ENCODE measurements at regions not wholly inside any gene's neighbourhood (a gene's known extent, or its start where the extent isn't known, plus 50 kb on each side); places are given as distances from the start of the nearest gene placed in this dataset.

GRCh38 chr2:150101947-150102346, 385.5 kb downstream of the RND3 start:
- peaks cover 0 to 7% of the 10 kb centered on the region in 2 experiments; a peak in 2 of 5 replicates for H3K9me3 Mint-ChIP-seq

More at GRCh38 chr2:150101947-150102346, 385.5 kb downstream of the RND3 start:
- Histone ChIP-seq H2AK5ac (ENCODE audit: insufficient read length, low read length) (no peak overlapping the region), H2BK20ac (ENCODE audit: low read depth, low read length, poor library complexity, severe bottlenecking) (no peak overlapping the region), H3K4ac (ENCODE audit: low read depth, low read length) (no peak overlapping the region), H4K91ac (ENCODE audit: insufficient read length, low read depth, low read length) (no peak overlapping the region), H3K79me1 (ENCODE audit: insufficient read depth, low read depth, low read length, poor library complexity, severe bottlenecking) (no peaks in the 10 kb centered on the region), H3K27me3 (ENCODE audit: insufficient read depth, low read length) (no peaks in the 10 kb centered on the region), H3K56ac (ENCODE audit: insufficient read length, low read depth, low read length) (no peak overlapping the region), H3K18ac (ENCODE audit: insufficient read length, low read depth, low read length) (no peak overlapping the region), H2BK120ac (ENCODE audit: low read depth, low read length, poor library complexity, severe bottlenecking) (no peak overlapping the region), H2AFZ (ENCODE audit: low read length) (no peak overlapping the region), H2BK15ac (ENCODE audit: low read depth, low read length) (no peak overlapping the region), H3T11ph (ENCODE audit: low read length) (no peak overlapping the region), H2BK12ac (ENCODE audit: insufficient read length, low read depth, low read length) (no peak overlapping the region), H3K79me2 (ENCODE audit: insufficient read depth, low read length) (no peaks in the 10 kb centered on the region), H4K20me1 (ENCODE audit: control insufficient read depth, insufficient read depth, insufficient read length) (no peaks in the 10 kb centered on the region), H3K23ac (ENCODE audit: insufficient read length, low read depth, low read length) (no peak overlapping the region), H3K9ac (ENCODE audit: extremely low read depth, insufficient read length, low read length) (no peak overlapping the region), H3K4me1 (ENCODE audit: insufficient read depth, low read length) (no peaks in the 10 kb centered on the region), H3K14ac (ENCODE audit: insufficient read depth, low read length) (no peak overlapping the region), H4K8ac (replicated peaks; ENCODE audit: insufficient read length, low read depth, low read length) (no peak overlapping the region), H3K27ac (ENCODE audit: insufficient read length, low read depth, low read length) (no peak overlapping the region), H3K9me3 (ENCODE audit: control insufficient read depth, low read depth, low read length) (no peaks in the 10 kb centered on the region), H3K23me2 (ENCODE audit: insufficient read length, low read depth, low read length, poor library complexity, severe bottlenecking) (no peaks in the 10 kb centered on the region), H3K4me2 (ENCODE audit: insufficient read depth, insufficient read length, low read length) (no peak overlapping the region), H4K5ac (ENCODE audit: insufficient read length, low read depth, low read length) (no peak overlapping the region), H2BK5ac (ENCODE audit: insufficient read length, low read length) (no peak overlapping the region)
- DNase-seq = no peak
- H3K4me3 Mint-ChIP-seq = no peak overlapping the region
- H3K4me1 Mint-ChIP-seq = no peaks in the 10 kb centered on the region
- no CpG with 5 or more reads among the region's 2 CpGs for WGBS (ENCODE audit: extremely low coverage, insufficient read length, low lambda C conversion rate)
- H3K27ac Mint-ChIP-seq = no peak overlapping the region
- no peak for TF ChIP-seq CTCF (conservative IDR thresholded peaks at IDR 0.05)
- peaks cover 0 to 7% (median 0%) of the 10 kb centered on the region in 3 experiments; a peak in 3 of 7 replicates for H3K36me3 Mint-ChIP-seq (ENCODE audit: insufficient read depth in 1 of 3, low read depth in 3 of 3)
- no peaks in the 10 kb centered on the region for H3K27me3 Mint-ChIP-seq (ENCODE audit: low read depth)
